Stimulated activated naive CD8-positive, alpha-beta T cell treated with anti-CD3 and anti-CD28 coated beads, Interleukin-15, amount 100 ng/mL, for 72 hours (primary cell): ENCODE measurements at regions not wholly inside any gene's neighbourhood (a gene's known extent, or its start where the extent isn't known, plus 50 kb on each side); places are given as distances from the start of the nearest gene placed in this dataset.

Source experiments
- ATAC-seq: fragments of 150-1000 bp; cut with Tn5 transposase; 2 replicates; pipeline ENCODE4 v1.10.0; 2021; ENCODE audit warnings: mild to moderate bottlenecking, moderate library complexity
- DNase-seq, 2 donors: peaks; one replicate each; pipeline ENCODE4 v3.0.0; 2021 to 2022
- H3K27ac Mint-ChIP-seq, 2 donors: one replicate each; pipeline ENCODE4 v1.8.0; 2022; ENCODE audit warnings: mild to moderate bottlenecking in 2 of 2, mixed read lengths in 2 of 2, moderate library complexity in 2 of 2
- H3K27me3 Mint-ChIP-seq: one replicate; pipeline ENCODE4 v1.8.0; 2022; ENCODE audit warnings: mixed read lengths
- H3K4me1 Mint-ChIP-seq: one replicate; pipeline ENCODE4 v1.8.0; 2022; ENCODE audit warnings: mild to moderate bottlenecking, mixed read lengths
- H3K4me3 Mint-ChIP-seq, 2 donors: one replicate each; pipeline ENCODE4 v1.8.0; 2022; ENCODE audit warnings: mild to moderate bottlenecking in 2 of 2, mixed read lengths in 2 of 2, moderate library complexity in 1 of 2
- H3K9me3 Mint-ChIP-seq, 2 donors: one replicate each; pipeline ENCODE4 v1.8.0; 2022; ENCODE audit warnings: mixed read lengths in 2 of 2

DNA sequence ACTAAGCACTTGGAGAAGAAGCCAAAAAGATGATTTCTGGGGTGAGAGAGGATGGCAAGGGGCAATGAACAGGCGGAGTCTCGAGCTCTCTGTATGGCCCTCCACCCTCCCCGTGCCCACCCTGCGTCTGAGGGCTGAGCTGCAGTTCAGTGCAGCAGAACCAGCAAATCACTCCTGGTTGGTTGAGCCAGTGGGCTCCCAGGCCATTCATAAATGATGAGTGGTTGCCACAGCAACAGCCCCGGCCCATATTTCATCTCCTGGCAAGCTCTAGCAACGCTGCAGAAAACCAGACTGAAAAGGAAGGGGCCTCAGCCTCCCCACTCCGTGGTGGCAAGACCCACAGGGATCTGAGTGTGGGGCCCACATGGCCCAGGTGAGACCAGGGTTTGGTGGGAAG, 93.8 kb upstream of the PPP1R26 start:
- ATAC-seq (no peak), DNase-seq (no peak)
- Mint-ChIP-seq H3K9me3 (no peaks in the 10 kb centered on the region), H3K4me3 (no peak overlapping the region), H3K4me1 (no peaks in the 10 kb centered on the region), H3K27ac (no peak overlapping the region), H3K27me3 (peaks cover 6% of the 10 kb centered on the region)

DNA sequence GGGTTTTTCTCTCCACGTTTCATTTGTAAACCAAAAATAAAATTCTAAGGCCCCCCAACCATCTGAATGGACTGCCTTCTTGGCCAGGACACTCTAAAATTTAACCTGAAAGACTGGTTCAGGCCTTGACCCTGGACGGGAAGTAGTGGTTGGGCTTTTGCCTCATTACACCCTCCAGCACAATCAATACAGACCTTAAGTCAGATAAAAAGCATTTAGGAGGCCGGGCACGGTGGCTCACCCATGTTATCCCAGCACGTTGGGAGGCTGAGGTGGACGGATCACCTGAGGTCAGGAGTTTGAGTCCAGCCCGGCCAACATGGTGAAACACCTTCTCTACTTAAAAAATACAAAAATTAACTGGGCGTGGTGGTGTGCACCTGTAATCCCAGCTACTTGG, 91.6 kb upstream of the PPP1R26 start:
- DNase-seq (no peak), ATAC-seq (no peak)
- Mint-ChIP-seq H3K27me3 (peaks cover 8% of the 10 kb centered on the region), H3K4me1 (no peaks in the 10 kb centered on the region), H3K27ac (no peak overlapping the region), H3K4me3 (no peak overlapping the region), H3K9me3 (no peaks in the 10 kb centered on the region)

DNA sequence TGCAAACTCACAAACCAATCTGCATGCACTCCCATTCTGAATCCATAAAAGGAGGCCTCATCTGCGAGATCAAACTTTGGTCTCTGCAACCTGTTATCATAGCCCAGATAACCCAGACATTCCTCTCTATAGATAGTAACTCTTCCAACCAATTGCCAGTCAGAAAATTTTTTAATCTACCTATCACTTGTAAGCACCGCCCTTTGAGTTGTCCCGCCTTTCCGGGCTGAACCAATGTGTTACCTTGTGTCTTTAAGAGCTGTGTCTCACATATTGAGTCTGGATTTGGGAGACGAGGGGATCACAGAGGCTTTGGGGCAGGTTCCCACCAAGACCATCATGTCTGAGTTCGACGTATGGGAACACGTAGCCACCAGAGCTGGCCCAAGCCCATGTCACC, 91.1 kb upstream of the PPP1R26 start:
- H3K4me3 Mint-ChIP-seq, result no peak overlapping the region
- no peaks in the 10 kb centered on the region for H3K4me1 Mint-ChIP-seq
- no peak overlapping the region for H3K27ac Mint-ChIP-seq
- DNase-seq, result no peak
- ATAC-seq, result no peak
- peaks cover 8% of the 10 kb centered on the region for H3K27me3 Mint-ChIP-seq
- no peaks in the 10 kb centered on the region for H3K9me3 Mint-ChIP-seq

- Mint-ChIP-seq H3K9me3 (peaks cover 0 to 4% of the 10 kb centered on the region in 2 donors), H3K27ac (no peak overlapping the region), H3K4me3 (no peak overlapping the region), H3K27me3 (peaks cover 8% of the 10 kb centered on the region), H3K4me1 (no peaks in the 10 kb centered on the region)
- DNase-seq (no peak), ATAC-seq (no peak)
Observed at GRCh38 chr9:135391759-135392158, 87.8 kb upstream of the PPP1R26 start.

- no peaks in the 10 kb centered on the region for H3K4me1 Mint-ChIP-seq
- no peak overlapping the region for H3K27ac Mint-ChIP-seq
- no peak overlapping the region for H3K4me3 Mint-ChIP-seq
- H3K27me3 Mint-ChIP-seq, result peaks cover 8% of the 10 kb centered on the region
- H3K9me3 Mint-ChIP-seq, result peaks cover 0 to 4% of the 10 kb centered on the region in 2 donors
- ATAC-seq (no peak), DNase-seq (no peak)
Observed at GRCh38 chr9:135392511-135392910, 87.1 kb upstream of the PPP1R26 start.

DNA sequence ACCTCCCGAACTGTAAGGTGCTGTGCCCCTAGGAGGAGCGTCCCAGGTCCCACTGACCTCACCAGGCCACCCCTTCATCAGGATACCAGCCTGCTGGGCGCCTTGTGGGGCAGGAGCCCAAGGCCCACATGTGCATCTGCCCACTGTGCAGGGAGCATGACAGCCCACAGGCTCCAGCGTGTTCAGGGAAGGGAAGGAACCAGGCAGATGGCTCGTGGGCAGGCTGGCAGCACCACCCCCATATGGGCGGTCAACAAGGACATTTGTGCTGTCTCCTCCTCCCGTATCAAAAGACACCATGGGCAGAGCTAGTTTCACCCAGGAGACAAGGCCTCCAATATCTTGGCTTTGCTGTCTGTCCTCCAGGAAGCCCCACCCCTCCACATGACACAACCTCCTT, 85.5 kb upstream of the PPP1R26 start:
- DNase-seq, result no peak
- peaks cover 8% of the 10 kb centered on the region for H3K27me3 Mint-ChIP-seq
- H3K4me1 Mint-ChIP-seq, result no peaks in the 10 kb centered on the region
- H3K4me3 Mint-ChIP-seq, result no peak overlapping the region
- no peak overlapping the region for H3K27ac Mint-ChIP-seq
- ATAC-seq, result no peak
- peaks cover 0 to 4% of the 10 kb centered on the region in 2 donors for H3K9me3 Mint-ChIP-seq

GRCh38 chr9:135394699-135395645, 84.6 kb upstream of the PPP1R26 start:
- no peaks in the 10 kb centered on the region for H3K4me1 Mint-ChIP-seq
- H3K4me3 Mint-ChIP-seq, result no peak overlapping the region
- no peak overlapping the region for H3K27ac Mint-ChIP-seq
- ATAC-seq (no peak), DNase-seq (no peak)
- H3K9me3 Mint-ChIP-seq, result peaks cover 0 to 4% of the 10 kb centered on the region in 2 donors
- H3K27me3 Mint-ChIP-seq, result peaks cover 8% of the 10 kb centered on the region

- ATAC-seq (no peak), DNase-seq (no peak)
- Mint-ChIP-seq H3K27me3 (no peaks in the 10 kb centered on the region), H3K4me1 (no peaks in the 10 kb centered on the region), H3K27ac (no peak overlapping the region), H3K4me3 (no peak overlapping the region), H3K9me3 (peaks cover 0 to 4% of the 10 kb centered on the region in 2 donors)
Observed at GRCh38 chr9:135397142-135397541, 82.4 kb upstream of the PPP1R26 start.

GRCh38 chr9:135399000-135399649, 80.5 kb upstream of the PPP1R26 start:
- no peaks in the 10 kb centered on the region for H3K4me1 Mint-ChIP-seq
- H3K27me3 Mint-ChIP-seq, result no peaks in the 10 kb centered on the region
- peaks cover 0 to 4% of the 10 kb centered on the region in 2 donors for H3K9me3 Mint-ChIP-seq
- H3K4me3 Mint-ChIP-seq, result no peak overlapping the region
- ATAC-seq, result no peak
- H3K27ac Mint-ChIP-seq, result no peak overlapping the region
- no peak for DNase-seq

DNA sequence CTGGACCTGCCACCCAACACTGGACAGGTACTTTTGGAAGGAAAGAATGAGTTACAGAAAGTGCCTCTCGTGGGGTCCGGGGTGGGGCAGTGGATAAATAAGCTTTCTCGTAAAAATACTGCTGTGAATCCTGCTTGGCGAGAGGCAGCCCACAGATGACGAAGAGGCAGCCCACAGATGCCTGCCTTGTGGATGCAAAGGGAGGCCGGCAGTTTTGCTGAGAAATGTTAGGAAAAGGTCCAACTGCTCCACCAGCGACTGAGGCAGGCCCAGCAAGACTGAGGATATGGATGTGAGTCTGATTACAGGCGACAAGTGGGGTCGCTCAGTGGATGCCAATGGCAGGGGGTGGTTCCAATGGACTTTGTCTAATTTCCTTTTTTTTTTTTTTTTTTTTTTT, 79.1 kb upstream of the PPP1R26 start:
- Mint-ChIP-seq H3K27ac (no peak overlapping the region), H3K9me3 (no peaks in the 10 kb centered on the region), H3K4me3 (no peak overlapping the region), H3K4me1 (no peaks in the 10 kb centered on the region), H3K27me3 (no peaks in the 10 kb centered on the region)
- ATAC-seq, result no peak
- no peak for DNase-seq

DNA sequence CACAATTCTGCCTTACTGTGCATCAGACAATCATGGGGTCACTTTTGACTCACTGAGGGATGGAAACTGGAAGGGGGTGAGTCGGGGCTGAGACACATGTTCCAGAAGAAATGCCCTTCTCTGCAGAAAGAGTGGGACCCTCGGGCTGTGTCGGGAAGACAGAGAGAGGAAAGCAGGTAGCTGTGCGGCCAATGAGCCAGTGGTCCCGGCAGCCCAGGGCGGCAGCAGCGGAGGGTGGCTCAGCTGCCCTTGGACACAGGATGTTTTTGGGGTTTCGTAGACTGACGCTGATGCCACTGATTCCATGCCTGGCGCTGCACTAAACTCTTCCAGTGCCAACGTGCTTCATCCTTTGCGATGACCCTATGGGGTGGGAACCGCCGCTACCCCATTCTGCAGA, 78.4 kb upstream of the PPP1R26 start:
- DNase-seq (no peak), ATAC-seq (no peak)
- H3K27me3 Mint-ChIP-seq, result peaks cover 6% of the 10 kb centered on the region
- no peak overlapping the region for H3K27ac Mint-ChIP-seq
- no peaks in the 10 kb centered on the region for H3K4me1 Mint-ChIP-seq
- H3K9me3 Mint-ChIP-seq, result no peaks in the 10 kb centered on the region
- H3K4me3 Mint-ChIP-seq, result no peak overlapping the region

DNA sequence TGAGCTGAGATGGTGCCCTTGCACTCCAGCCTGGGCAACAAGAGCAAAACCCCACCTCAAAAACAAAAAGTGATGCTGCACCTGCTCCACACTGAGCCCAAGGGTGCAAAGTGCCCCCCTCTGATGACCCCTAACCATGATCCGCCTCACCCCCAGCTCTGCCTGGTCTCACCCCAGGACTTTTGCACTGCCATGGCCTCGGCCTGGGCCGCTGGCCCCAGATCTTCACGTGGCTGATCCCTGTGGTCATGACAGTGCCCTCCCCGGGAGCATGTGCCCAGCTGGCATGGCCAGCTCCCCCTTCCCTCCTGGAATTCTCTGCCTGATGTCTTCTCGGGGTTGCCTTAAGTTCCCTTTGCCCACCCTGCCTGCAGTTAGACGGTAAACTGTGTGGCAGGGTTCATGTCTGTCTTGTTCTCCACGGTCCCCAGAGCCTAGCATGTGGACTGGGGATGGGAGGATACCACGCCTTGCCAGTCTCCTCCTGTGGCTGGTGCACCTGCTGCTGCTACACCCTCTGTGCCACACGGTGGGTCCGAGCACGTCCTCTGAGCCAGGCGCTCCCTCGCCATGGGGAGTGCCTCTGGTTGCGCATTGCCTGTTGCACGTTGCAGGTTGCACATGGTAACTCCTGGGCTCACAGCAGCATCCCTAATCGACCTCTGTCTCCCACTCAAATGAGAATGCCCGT, 77.4 kb upstream of the PPP1R26 start:
- Mint-ChIP-seq H3K27me3 (peaks cover 9% of the 10 kb centered on the region), H3K4me1 (no peaks in the 10 kb centered on the region), H3K4me3 (no peak overlapping the region), H3K9me3 (no peaks in the 10 kb centered on the region), H3K27ac (no peak overlapping the region)
- DNase-seq (no peak), ATAC-seq (no peak)

DNA sequence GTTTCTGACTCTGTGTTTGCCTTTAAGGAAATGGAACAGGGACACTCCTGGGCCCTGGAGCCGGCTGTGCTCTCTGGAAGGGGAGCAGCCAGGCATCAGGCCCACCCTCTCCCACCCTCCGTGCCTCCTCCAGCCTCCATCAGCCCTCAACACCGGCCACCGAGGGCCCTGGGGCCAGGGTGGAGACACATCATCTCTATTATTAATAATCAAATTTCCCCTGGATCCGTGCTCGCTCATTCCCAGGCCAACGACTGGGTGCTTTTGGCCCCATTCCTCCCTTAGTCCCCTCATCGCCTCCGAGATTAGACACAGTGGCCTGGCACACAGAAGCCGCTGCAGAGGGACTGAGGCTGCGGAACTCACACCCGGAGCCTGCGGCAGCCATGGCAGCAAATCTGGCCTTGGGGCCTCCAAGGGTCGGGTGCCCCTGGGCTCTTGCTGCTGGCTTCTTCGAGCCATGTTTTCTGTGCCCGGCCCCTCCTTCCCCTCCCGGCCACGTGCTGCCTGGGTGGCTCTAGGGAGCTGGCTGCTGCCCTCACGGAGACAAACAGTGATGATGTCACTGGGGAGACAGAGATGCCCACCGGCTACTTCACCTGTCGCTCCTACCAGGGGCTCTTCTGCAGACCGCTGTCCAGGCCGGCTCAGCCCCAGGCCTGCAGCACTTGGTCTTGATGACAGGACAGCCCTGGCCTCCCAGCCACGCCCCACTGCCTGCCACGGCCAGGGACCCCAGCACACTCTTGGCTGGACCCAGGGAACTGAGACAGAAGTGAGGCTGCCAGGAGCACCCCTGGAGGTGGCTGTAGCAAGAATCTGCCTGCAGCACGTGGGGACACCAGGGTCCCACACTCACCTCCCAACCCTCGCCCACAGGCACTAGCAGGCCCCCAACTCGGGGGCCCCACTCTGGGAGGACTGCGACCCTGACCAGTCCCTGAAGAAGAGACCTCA, 76.6 kb upstream of the PPP1R26 start:
- Mint-ChIP-seq H3K27me3 (peaks cover 10% of the 10 kb centered on the region), H3K4me1 (no peaks in the 10 kb centered on the region), H3K9me3 (no peaks in the 10 kb centered on the region), H3K27ac (no peak overlapping the region), H3K4me3 (no peak overlapping the region)
- DNase-seq (no peak), ATAC-seq (no peak)

GRCh38 chr9:135403733-135404450, 75.7 kb upstream of the PPP1R26 start:
- no peak overlapping the region for H3K4me3 Mint-ChIP-seq
- H3K27ac Mint-ChIP-seq, result no peak overlapping the region
- no peaks in the 10 kb centered on the region for H3K4me1 Mint-ChIP-seq
- peaks cover 18% of the 10 kb centered on the region for H3K27me3 Mint-ChIP-seq
- ATAC-seq (no peak), DNase-seq (no peak)
- no peaks in the 10 kb centered on the region for H3K9me3 Mint-ChIP-seq
